HL-60 (cell line): ENCODE measurements at regions not wholly inside any gene's neighbourhood (a gene's known extent, or its start where the extent isn't known, plus 50 kb on each side); places are given as distances from the start of the nearest gene placed in this dataset.

ENCODE experiments used
- POLR2AphosphoS5 ChIP-seq: IDR thresholded peaks from 2 replicates; pipeline ENCODE4 v1.6.1; 2012; ENCODE audit warnings: low read depth
- TF ChIP-seq, protein P1 (sequence below): IDR thresholded peaks from one replicate; pipeline ENCODE4 v1.5.1; 2011; ENCODE audit warnings: low read length, control low read depth, inconsistent platforms; ENCODE audit not compliant: insufficient read depth

DNA sequence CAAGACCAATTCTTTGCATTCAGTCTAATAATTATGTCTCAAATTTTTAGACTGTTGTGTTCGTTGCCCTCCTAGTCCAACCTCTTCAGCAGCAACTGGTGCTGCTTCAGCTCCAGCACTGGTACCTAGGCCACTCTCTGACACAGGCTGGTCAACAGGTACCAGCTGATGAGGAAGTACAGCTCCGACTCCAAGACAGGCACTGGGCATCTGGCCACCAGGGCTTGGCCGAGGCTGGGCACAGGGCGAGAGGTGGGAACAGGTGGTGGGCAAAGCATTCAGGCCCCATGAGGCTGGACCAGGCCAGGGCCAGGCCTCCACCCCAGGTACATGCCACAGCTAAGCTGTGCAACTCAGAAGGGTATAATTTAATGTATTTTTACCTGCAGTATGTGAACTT lies 151.5 kb upstream of the AGR3 start:
- TF ChIP-seq, protein P1, sequence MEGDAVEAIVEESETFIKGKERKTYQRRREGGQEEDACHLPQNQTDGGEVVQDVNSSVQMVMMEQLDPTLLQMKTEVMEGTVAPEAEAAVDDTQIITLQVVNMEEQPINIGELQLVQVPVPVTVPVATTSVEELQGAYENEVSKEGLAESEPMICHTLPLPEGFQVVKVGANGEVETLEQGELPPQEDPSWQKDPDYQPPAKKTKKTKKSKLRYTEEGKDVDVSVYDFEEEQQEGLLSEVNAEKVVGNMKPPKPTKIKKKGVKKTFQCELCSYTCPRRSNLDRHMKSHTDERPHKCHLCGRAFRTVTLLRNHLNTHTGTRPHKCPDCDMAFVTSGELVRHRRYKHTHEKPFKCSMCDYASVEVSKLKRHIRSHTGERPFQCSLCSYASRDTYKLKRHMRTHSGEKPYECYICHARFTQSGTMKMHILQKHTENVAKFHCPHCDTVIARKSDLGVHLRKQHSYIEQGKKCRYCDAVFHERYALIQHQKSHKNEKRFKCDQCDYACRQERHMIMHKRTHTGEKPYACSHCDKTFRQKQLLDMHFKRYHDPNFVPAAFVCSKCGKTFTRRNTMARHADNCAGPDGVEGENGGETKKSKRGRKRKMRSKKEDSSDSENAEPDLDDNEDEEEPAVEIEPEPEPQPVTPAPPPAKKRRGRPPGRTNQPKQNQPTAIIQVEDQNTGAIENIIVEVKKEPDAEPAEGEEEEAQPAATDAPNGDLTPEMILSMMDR = no peak
- TF ChIP-seq POLR2AphosphoS5 = no peak
